ENCODE measurements at regions not wholly inside any gene's neighbourhood (a gene's known extent, or its start where the extent isn't known, plus 50 kb on each side); places are given as distances from the start of the nearest gene placed in this dataset.
"Not testable (repeated sequence)": the region's sequence is repeated elsewhere in the genome, so short reads cannot be mapped to it uniquely, and the experiment has no call there.

- DNase-seq, result no peak
Measured at GRCh38 chr12:85575120-85576096, 260.8 kb downstream of the RASSF9 start.

- no peak for DNase-seq
Measured at GRCh38 chr12:85580562-85581168, 255.5 kb downstream of the RASSF9 start.

- DNase-seq, result no peak
Measured at GRCh38 chr12:85587158-85587557, 249.1 kb downstream of the RASSF9 start.

GRCh38 chr12:85588221-85588620 lies 248.0 kb downstream of the RASSF9 start:
- DNase-seq, result no peak

GRCh38 chr12:85600841-85601240 lies 235.4 kb downstream of the RASSF9 start:
- no peak for DNase-seq

- DNase-seq, result no peak
Measured at GRCh38 chr12:85603556-85603955, 232.7 kb downstream of the RASSF9 start.

- DNase-seq, result no peak
Measured at GRCh38 chr12:85606455-85606854, 229.8 kb downstream of the RASSF9 start.

GRCh38 chr12:85609778-85610177 lies 226.4 kb downstream of the RASSF9 start:
- DNase-seq, result no peak

GRCh38 chr12:85610194-85610593 lies 226.0 kb downstream of the RASSF9 start:
- no peak for DNase-seq

- DNase-seq, result no peak
Measured at GRCh38 chr12:85616201-85616600, 220.0 kb downstream of the RASSF9 start.

GRCh38 chr12:85617307-85618091 lies 218.7 kb downstream of the RASSF9 start:
- DNase-seq, result no peak

GRCh38 chr12:85621041-85621440 lies 215.2 kb downstream of the RASSF9 start:
- no peak for DNase-seq

- no peak for DNase-seq
Measured at GRCh38 chr12:85623763-85624162, 212.4 kb downstream of the RASSF9 start.

- DNase-seq, result no peak
Measured at GRCh38 chr12:85625467-85625866, 210.7 kb downstream of the RASSF9 start.

GRCh38 chr12:85626001-85626783 lies 210.0 kb downstream of the RASSF9 start:
- DNase-seq, result no peak

GRCh38 chr12:85626784-85627171 lies 209.4 kb downstream of the RASSF9 start:
- no peak for DNase-seq

GRCh38 chr12:85627584-85627983 lies 208.6 kb downstream of the RASSF9 start:
- no peak for DNase-seq

GRCh38 chr12:85628562-85628961 lies 207.6 kb downstream of the RASSF9 start:
- DNase-seq, result not testable (repeated sequence)

GRCh38 chr12:85630851-85631250 lies 205.4 kb downstream of the RASSF9 start:
- DNase-seq, result no peak

GRCh38 chr12:85632390-85632789 lies 203.8 kb downstream of the RASSF9 start:
- no peak for DNase-seq

- no peak for DNase-seq
Measured at GRCh38 chr12:85633491-85633890, 202.7 kb downstream of the RASSF9 start.

- DNase-seq, result no peak
Measured at GRCh38 chr12:85639834-85640233, 196.4 kb downstream of the RASSF9 start.

GRCh38 chr12:85641796-85642195 lies 194.4 kb downstream of the RASSF9 start:
- no peak for DNase-seq
